NCI-H748 treated with DMSO at 0.1 percent for 48 hours (cell line): ENCODE measurements at regions not wholly inside any gene's neighbourhood (a gene's known extent, or its start where the extent isn't known, plus 50 kb on each side); places are given as distances from the start of the nearest gene placed in this dataset.
A peak's percentile ranks its signal among the peaks of the same experiment; 100 is the strongest.

Experiments used
- DNase-seq: peaks from one replicate; lab custom pipeline; 2025; lab: John Stamatoyannopoulos, UW

GRCh38 chr22:22418957-22419356 is 89.6 kb downstream of the ZNF280B start:
- no peak for DNase-seq

GRCh38 chr22:22420580-22420979 is 88.0 kb downstream of the ZNF280B start:
- no peak for DNase-seq

DNA sequence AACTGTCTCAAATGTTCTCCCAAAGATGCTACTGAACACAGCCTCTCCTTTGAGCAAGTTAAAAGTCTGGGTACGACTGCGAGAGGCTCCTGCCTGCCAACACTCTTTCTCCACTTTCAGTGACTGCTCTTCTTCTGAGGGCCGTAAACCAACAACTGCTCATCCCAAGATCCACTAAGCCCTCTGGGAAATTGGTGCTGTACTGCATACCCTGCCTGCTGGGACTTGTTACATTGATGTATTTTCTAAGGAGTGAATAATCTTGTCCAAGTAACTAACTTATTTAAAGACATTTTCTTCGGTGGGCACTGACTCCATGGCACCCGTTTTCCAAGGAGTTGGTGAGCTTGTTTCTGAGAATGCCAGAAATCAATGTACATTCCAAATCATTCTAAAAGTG is 87.2 kb downstream of the ZNF280B start:
- no peak for DNase-seq

- DNase-seq, result peak; percentile 7
Measured at GRCh38 chr22:22422629-22423112, 85.9 kb downstream of the ZNF280B start.

- no peak for DNase-seq
Measured at GRCh38 chr22:22423681-22424080, 84.9 kb downstream of the ZNF280B start.

GRCh38 chr22:22424210-22424800 is 84.2 kb downstream of the ZNF280B start:
- DNase-seq, result no peak

DNA sequence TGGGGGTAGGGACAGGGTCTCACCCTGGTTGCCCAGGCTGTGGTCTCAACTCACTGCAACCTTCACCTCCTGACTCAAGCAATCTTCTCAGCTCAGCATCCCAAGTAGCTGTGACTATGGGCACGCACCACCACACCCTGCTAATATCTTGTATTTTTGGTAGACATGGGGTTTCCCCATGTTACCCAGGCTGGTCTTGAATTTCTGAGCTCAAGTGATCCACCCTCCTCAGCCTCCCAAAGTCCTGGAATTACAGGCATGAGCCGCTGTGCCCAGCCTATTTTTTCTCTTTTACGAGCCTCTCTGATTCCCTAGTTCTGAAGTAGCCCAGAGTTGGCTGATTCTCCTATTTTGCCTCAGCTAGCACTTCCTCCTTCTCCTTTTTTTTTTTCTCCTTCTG is 83.6 kb downstream of the ZNF280B start:
- no peak for DNase-seq

DNA sequence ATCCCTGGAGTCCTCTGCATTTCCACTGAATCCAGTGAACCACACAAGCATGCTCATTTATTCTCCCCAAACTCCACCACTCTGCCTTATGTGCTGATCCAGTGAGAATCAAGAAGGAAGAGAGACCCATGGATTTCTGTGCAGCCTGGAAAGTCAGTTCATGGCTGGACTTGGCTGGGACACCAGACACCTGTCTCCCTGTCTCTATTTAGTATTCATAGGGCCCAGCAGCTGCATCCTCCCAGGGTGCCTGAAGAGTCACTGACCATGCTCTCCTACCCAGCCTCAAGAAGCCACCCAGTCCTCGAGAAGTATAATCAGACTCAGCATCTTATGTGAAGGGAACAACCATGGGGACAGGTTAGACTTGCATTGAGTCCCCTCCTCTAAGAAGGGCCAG is 83.2 kb downstream of the ZNF280B start:
- DNase-seq, result no peak

GRCh38 chr22:22425783-22426624 is 82.5 kb downstream of the ZNF280B start:
- no peak for DNase-seq

DNA sequence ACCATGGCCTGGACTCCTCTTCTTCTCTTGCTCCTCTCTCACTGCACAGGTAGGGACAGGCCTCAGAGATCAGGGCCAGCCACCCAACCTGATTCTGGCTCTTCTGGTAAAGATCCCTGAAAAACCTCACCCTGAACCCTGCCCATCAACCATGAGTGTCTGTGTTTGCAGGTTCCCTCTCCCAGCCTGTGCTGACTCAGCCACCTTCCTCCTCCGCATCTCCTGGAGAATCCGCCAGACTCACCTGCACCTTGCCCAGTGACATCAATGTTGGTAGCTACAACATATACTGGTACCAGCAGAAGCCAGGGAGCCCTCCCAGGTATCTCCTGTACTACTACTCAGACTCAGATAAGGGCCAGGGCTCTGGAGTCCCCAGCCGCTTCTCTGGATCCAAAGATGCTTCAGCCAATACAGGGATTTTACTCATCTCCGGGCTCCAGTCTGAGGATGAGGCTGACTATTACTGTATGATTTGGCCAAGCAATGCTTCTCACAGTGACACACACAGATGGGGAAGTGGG is 80.9 kb downstream of the ZNF280B start:
- no peak for DNase-seq

- DNase-seq, result no peak
Measured at GRCh38 chr22:22428222-22429098, 80.1 kb downstream of the ZNF280B start.

DNA sequence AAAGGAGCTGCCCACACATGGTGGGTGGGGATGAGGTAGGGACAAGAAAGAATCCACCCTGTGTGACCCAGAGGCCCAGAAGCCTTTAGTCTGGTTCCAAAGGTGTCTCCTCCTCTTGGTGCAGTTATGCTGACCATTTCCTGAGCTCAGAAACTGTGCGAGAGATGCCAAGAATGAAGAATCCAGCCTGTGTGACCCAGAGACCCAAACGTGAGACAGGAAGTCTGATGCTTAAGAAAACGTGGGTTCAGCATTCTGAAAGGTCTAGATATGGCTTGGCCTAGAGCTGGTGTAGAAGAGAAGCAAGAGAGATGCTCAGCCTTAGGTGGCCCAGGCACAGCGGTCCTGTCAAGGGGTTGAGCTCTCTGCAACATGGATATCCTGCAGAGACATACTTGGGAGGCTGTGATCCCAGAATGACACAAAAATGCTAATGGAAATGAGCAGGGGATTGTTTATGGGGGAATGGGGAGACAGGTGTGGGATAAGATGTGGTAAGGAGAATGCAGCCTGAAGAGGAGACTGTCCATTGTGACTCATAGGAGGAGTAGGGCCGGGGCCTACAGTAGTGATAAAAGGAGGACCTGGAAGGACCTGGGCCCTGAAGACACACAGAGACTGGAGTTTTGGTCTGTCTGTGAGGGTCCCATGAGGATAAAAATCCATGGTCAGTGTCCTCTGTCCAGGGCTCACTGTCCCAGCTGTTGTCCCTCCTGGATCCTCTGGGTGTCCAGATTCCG is 79.0 kb downstream of the ZNF280B start:
- no peak for DNase-seq

DNA sequence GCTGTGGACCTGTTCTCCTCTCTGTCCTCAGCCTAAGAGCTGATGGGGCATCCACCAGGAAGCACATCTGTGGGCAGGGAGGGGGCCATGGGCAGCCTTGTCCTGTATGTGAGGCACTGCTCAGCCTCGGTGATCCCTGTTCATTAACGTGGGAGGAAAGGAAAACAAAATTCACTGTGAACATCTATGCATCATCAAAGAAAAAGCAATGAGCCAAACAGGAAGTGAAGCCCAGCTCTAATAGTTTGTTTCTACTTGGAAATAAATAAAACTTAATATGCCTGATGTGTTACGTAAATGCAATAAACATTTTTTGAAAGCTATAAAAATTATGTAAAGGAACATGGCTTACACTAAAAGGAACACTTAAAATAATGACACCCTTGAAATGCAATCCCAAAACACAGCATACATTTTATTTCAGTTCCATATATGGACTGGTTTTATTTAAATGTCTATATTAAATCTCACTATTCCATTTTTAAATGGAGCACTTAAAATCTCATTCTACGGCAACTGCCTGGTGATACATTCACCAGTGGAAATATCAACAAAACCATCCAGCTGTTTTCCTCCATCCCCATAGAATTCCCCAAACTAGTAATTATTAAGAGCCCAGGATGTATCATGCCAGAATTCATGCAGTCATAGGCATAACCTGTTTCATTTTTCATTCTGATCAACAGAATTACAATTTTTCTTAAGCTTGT is 78.3 kb downstream of the ZNF280B start:
- no peak for DNase-seq

GRCh38 chr22:22431271-22432220 is 77.0 kb downstream of the ZNF280B start:
- peak; percentile 35 for DNase-seq

GRCh38 chr22:22432479-22432878 is 76.1 kb downstream of the ZNF280B start:
- no peak for DNase-seq

DNA sequence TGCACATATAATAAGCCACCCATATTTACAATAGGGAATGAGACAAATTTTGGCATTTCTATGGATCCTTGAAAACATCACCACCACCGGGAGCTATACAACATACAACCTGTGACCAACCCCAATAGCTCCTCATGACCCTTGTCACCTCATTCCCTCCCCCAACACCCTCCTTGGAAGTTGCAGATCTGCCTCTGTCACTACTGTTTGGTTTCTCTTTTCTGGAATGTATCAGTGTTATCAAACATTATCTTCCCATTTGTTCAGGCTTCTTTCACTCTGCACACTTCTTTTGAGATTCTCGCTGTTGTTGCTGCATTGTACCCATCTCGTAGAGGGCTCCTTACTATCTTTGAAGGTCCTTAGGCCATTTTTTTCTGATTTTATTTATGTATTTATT is 75.6 kb downstream of the ZNF280B start:
- DNase-seq, result no peak

- no peak for DNase-seq
Measured at GRCh38 chr22:22433770-22434169, 74.8 kb downstream of the ZNF280B start.
